Breast epithelium (tissue), 4 donors: ENCODE measurements at regions not wholly inside any gene's neighbourhood (a gene's known extent, or its start where the extent isn't known, plus 50 kb on each side); places are given as distances from the start of the nearest gene placed in this dataset.
"Not testable (repeated sequence)": the region's sequence is repeated elsewhere in the genome, so short reads cannot be mapped to it uniquely, and the experiment has no call there.

Experiments
- DNase-seq, 2 donors: peaks; one replicate each; pipeline ENCODE4 v3.0.0-alpha.2; 2019; ENCODE audit warnings: low spot score in 2 of 2
- H3K27ac ChIP-seq, 2 donors: fragments of 200-600 bp; sonication (generic) in 1 of 2; one replicate each; pipeline ENCODE4 v1.5.1; 2016 to 2019; ENCODE audit warnings: mild to moderate bottlenecking in 1 of 2
- H3K27me3 ChIP-seq, 2 donors: fragments of 200-600 bp; sonication (generic) in 1 of 2; one replicate each; pipeline versions ENCODE4 v1.5.1 to v1.6.0; 2017 to 2019; ENCODE audit warnings: control low read depth in 1 of 2, mild to moderate bottlenecking in 1 of 2
- H3K36me3 ChIP-seq: fragments of 200-600 bp; one replicate; pipeline ENCODE4 v1.5.1; 2019
- H3K4me1 ChIP-seq, 2 donors: fragments of 200-600 bp; sonication (generic); one replicate each; pipeline ENCODE4 v1.5.1; 2016 to 2019; ENCODE audit warnings: control low read depth in 1 of 2
- H3K4me3 ChIP-seq, 3 donors: fragments of 200-600 bp; sonication (generic); 1 replicate in 2 of 3; 2 replicates in 1 of 3; pipeline ENCODE4 v1.5.1; 2016 to 2019; ENCODE audit warnings: mild to moderate bottlenecking in 3 of 3, moderate library complexity in 2 of 3
- H3K9me3 ChIP-seq, 2 donors: fragments of 200-600 bp; sonication (generic) in 1 of 2; one replicate each; pipeline ENCODE4 v1.5.1; 2016 to 2019; ENCODE audit warnings: control low read depth in 1 of 2
- POLR2A ChIP-seq: fragments of 450-650 bp; IDR thresholded peaks from one replicate; pipeline ENCODE4 v1.6.1; 2016; ENCODE audit warnings: antibody characterized with exemption, mild to moderate bottlenecking, moderate library complexity
- POLR2AphosphoS5 ChIP-seq, 3 donors: sonication (generic); formaldehyde crosslinking; IDR thresholded peaks; one replicate each; pipeline ENCODE4 v1.6.1; 2017; ENCODE audit warnings: antibody characterized with exemption in 3 of 3
- intact Hi-C: fragments of 100-400 bp; cut with DNase I; formaldehyde crosslinking; loops from one replicate; pipeline ENCODE4 v1.15.1; 2023; ENCODE audit warnings: low total_unique reads
- TF ChIP-seq, protein P1 (sequence below), 3 donors: fragments of 450-650 bp; IDR thresholded peaks; one replicate each; pipeline ENCODE4 v1.5.1; 2016 to 2017; ENCODE audit warnings: antibody characterized with exemption in 3 of 3, mild to moderate bottlenecking in 3 of 3, moderate library complexity in 3 of 3

GRCh38 chr3:16708285-16708684 is 103.1 kb upstream of the DAZL start:
- H3K9me3 ChIP-seq, result peaks cover under 1 to 7% of the 10 kb centered on the region in 2 donors
- TF ChIP-seq POLR2A (no peak), POLR2AphosphoS5 (IDR thresholded peaks at IDR 0.05) (no peak)
- TF ChIP-seq, protein P1, sequence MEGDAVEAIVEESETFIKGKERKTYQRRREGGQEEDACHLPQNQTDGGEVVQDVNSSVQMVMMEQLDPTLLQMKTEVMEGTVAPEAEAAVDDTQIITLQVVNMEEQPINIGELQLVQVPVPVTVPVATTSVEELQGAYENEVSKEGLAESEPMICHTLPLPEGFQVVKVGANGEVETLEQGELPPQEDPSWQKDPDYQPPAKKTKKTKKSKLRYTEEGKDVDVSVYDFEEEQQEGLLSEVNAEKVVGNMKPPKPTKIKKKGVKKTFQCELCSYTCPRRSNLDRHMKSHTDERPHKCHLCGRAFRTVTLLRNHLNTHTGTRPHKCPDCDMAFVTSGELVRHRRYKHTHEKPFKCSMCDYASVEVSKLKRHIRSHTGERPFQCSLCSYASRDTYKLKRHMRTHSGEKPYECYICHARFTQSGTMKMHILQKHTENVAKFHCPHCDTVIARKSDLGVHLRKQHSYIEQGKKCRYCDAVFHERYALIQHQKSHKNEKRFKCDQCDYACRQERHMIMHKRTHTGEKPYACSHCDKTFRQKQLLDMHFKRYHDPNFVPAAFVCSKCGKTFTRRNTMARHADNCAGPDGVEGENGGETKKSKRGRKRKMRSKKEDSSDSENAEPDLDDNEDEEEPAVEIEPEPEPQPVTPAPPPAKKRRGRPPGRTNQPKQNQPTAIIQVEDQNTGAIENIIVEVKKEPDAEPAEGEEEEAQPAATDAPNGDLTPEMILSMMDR (IDR thresholded peaks at IDR 0.05), result no peak

DNA sequence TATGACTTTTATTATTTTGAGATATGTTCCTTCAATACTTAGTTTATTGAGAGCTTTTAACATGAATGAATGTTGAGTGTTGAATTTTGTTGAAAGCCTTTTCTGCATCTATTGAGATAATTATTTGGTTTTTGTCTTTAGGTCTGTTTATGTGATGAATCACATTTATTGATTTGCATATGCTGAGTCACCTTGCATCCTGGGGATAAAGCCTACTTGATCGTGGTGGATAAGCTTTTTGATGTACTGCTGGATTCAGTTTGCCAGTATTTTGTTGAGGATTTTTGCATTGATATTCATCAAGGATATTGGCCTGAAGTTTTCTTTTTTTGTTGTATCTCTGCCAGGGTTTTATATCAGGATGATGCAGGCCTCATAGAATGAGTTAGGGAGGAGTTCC is 106.5 kb upstream of the DAZL start:
- intact Hi-C loops, H3K4me1 ChIP-seq, H3K4me3 ChIP-seq, H3K36me3 ChIP-seq, DNase-seq, H3K27me3 ChIP-seq, H3K27ac ChIP-seq: not testable (repeated sequence)
- H3K9me3 ChIP-seq, result peaks cover 7 to 16% of the 10 kb centered on the region in 2 donors

More at GRCh38 chr3:16708285-16708684, 103.1 kb upstream of the DAZL start:
- H3K27ac ChIP-seq, result no peak overlapping the region
- no peaks in the 10 kb centered on the region for H3K36me3 ChIP-seq
- intact Hi-C loops, result no loop called here
- H3K4me1 ChIP-seq, result no peaks in the 10 kb centered on the region
- no peak for DNase-seq
- H3K27me3 ChIP-seq, result no peaks in the 10 kb centered on the region
- H3K4me3 ChIP-seq, result no peak overlapping the region

- no peak overlapping the region for H3K27ac ChIP-seq
- DNase-seq, result no peak
- no peak overlapping the region for H3K4me3 ChIP-seq
- no peaks in the 10 kb centered on the region for H3K27me3 ChIP-seq
- intact Hi-C loops, result no loop called here
- H3K9me3 ChIP-seq, result peaks cover 7 to 8% of the 10 kb centered on the region in 2 donors
- TF ChIP-seq, protein P1 (IDR thresholded peaks at IDR 0.05), result no peak
- TF ChIP-seq POLR2A (no peak), POLR2AphosphoS5 (IDR thresholded peaks at IDR 0.05) (no peak)
- no peaks in the 10 kb centered on the region for H3K4me1 ChIP-seq
- H3K36me3 ChIP-seq, result no peaks in the 10 kb centered on the region
Observed at GRCh38 chr3:16715281-16715680, 110.1 kb upstream of the DAZL start.

DNA sequence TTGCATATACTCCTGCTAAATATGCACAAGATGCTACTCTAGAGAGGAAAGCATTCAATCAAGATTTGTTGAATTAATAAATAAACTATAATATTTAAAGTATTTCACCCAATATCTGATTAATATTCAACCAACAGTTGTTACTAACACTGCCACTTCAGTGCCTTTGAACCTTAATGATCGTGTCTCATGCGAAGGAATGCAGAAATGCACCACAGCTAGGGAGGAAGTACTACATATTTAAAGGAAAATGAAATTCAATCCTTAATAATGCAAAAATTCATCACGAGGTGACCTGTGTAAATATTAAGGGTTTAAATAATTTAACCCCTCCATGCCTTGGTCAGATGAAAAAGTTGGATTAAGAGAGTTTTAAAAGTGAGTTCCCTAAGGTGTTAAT is 114.2 kb upstream of the DAZL start:
- Histone ChIP-seq H3K27ac (no peak overlapping the region), H3K4me3 (no peak overlapping the region), H3K27me3 (no peaks in the 10 kb centered on the region), H3K36me3 (no peaks in the 10 kb centered on the region), H3K9me3 (peaks cover 0 to 6% of the 10 kb centered on the region in 2 donors), H3K4me1 (no peaks in the 10 kb centered on the region)
- TF ChIP-seq POLR2AphosphoS5 (IDR thresholded peaks at IDR 0.05) (no peak), POLR2A (no peak)
- TF ChIP-seq, protein P1 (IDR thresholded peaks at IDR 0.05), result no peak
- DNase-seq, result no peak
- intact Hi-C loops, result no loop called here

GRCh38 chr3:16720367-16720940 is 115.2 kb upstream of the DAZL start:
- H3K4me3 ChIP-seq, result no peak overlapping the region
- no peak for DNase-seq
- intact Hi-C loops, result no loop called here
- H3K9me3 ChIP-seq, result peaks cover 0 to 6% of the 10 kb centered on the region in 2 donors
- no peaks in the 10 kb centered on the region for H3K27me3 ChIP-seq
- H3K36me3 ChIP-seq, result no peaks in the 10 kb centered on the region
- no peak overlapping the region for H3K27ac ChIP-seq
- TF ChIP-seq, protein P1 (IDR thresholded peaks at IDR 0.05), result no peak
- TF ChIP-seq POLR2A, result no peak
- no peak for TF ChIP-seq POLR2AphosphoS5 (IDR thresholded peaks at IDR 0.05)
- H3K4me1 ChIP-seq, result no peaks in the 10 kb centered on the region

DNA sequence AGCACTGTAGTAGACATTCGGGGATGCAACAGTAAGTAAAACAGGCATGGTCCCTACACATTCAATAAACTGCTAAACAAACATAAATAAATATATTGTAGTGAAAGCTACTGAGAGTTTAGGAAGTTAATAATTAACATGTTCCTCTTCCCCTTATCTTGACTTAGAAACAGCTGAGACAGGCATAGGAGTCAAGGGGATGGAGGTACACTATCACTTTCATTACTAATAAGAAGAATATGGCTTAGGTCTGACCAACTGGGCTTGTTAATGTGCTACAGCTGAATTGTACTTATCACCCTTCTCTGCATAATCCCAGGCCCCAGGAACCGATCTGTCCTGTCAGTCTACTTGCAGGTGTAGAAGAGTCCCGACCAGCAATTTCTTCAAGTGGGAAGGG is 116.3 kb upstream of the DAZL start:
- no peak for DNase-seq
- Histone ChIP-seq H3K27ac (no peak overlapping the region), H3K36me3 (no peaks in the 10 kb centered on the region), H3K4me3 (no peak overlapping the region), H3K4me1 (no peaks in the 10 kb centered on the region), H3K9me3 (peaks cover 0 to 6% of the 10 kb centered on the region in 2 donors), H3K27me3 (no peaks in the 10 kb centered on the region)
- intact Hi-C loops, result no loop called here
- TF ChIP-seq, protein P1 (IDR thresholded peaks at IDR 0.05), result no peak
- TF ChIP-seq POLR2AphosphoS5 (IDR thresholded peaks at IDR 0.05) (no peak), POLR2A (no peak)
